T-helper 2 cell (primary cell): ENCODE measurements at regions not wholly inside any gene's neighbourhood (a gene's known extent, or its start where the extent isn't known, plus 50 kb on each side); places are given as distances from the start of the nearest gene placed in this dataset.
"Not testable (repeated sequence)": the region's sequence is repeated elsewhere in the genome, so short reads cannot be mapped to it uniquely, and the experiment has no call there.

ENCODE experiments used
- DNase-seq, 5 experiments: peaks; one replicate each; pipeline versions ENCODE4 v3.0.0 to v3.0.0-alpha.2; 2012 to 2022

DNA sequence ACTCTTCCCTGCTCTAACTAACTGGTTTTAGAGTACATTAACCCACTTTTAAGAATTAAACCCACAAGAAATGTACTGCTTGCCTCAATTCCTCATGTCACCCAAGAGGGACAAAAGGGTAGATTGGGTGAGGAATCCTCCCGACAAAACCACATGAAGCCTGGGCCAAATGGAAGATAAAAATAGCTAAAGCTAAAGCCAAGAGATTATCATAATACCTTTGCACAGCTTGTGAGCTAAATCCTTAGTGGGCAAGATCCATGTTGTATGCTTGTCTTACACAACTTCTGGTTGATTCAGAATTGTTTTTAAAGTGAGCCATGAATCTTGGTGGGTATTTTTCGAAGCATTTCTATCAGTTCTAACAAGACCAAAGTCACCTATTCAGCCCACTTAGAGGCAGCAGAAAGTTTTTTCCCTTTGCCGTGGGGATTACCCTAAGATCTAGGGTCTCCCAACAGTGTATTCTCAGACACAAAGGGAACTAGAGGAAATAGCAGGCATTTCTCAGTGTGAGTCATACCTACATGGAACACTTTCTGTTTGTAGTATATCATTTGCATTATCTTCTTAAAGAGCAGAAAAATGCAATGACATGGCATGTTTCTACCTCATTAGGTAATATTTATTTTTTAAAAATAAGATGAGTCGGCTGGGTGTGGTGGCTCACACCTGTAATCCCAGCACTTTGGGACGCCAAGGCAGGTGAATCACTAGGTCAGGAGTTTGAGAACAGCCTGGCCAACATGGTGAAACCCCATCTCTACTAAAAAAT, 616.6 kb downstream of the KCNH5 start:
- DNase-seq, result no peak

GRCh38 chr14:62429683-62430082, 615.6 kb downstream of the KCNH5 start:
- DNase-seq, result no peak

DNA sequence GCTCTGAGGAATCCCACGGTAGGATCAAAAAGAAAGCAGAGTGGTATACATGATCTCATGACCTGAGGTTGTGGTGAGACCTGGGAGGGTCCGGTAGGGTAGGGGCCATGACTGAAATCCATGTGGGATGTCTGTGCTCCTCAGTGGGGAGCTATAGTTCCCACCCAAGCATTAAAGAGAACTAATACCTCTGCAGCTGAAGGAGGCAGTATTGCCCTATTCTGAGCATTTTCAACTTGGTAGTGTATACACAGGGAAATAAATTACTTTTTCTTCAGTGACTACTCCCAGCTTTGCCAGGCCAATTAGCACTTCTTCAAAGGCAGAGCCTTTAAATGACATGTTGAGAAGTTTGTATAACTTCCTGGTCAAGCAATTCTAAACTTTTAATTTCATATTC, 613.8 kb downstream of the KCNH5 start:
- DNase-seq, result no peak

- no peak for DNase-seq
These were observed 612.3 kb downstream of the KCNH5 start for GRCh38 chr14:62432955-62433354.

DNA sequence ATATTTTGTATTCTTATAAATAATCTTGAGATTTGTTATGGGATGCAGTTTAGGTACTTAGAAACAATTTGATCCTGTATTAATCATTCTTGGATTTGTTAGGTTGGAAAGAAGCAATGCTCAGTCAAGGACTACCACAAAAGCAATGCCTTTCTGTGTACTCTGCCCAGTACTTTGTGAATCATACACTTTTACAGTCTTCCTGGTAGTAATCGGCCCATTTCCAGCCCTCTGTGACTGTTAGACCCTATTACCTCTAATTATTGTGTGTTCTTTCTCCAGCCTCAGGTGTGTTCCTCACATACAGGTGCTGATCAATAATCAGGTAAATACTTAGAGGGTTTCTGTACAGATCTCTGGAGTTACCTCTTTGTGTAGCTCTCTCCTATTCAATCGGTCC, 609.0 kb downstream of the KCNH5 start:
- no peak for DNase-seq

DNA sequence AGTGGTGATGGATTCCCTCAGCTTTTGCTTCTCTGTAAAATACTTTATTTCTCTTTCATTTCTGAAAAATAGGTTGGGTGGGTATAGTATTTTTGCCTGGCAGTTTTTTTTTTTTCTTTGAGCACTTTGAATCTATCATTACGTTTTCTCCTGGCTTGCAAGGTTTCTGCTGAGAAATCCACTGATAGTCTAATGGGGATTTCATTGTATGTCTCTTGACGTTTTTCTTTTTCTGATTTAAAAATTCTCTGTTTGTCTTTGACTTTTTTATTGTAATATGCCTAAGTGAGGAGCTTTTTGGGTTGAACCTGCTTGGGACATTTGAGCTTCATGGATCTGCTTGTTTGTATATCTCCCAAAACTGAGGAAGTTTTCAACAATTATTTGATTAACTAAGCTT, 606.0 kb downstream of the KCNH5 start:
- DNase-seq, result no peak

GRCh38 chr14:62443796-62444195, 601.5 kb downstream of the KCNH5 start:
- DNase-seq, result no peak

DNA sequence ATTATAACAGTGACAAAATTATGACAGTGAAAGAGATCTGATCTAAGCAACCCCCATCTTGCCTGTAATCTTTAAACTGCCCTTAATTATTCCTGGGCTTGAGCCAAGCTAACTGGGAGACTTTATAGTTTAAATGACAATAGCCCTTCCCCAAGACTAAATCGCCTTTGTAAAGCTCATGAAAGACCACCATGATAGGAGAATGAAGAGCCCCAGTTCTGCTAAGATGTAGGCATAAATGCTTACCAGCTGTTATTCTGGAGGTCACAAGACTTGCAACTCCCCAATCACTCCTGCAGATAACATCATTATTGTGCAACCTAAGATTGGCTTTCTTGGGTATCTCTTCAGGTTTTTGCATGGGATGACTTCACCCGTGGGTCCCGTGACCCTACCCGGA, 599.7 kb downstream of the KCNH5 start:
- no peak for DNase-seq

DNA sequence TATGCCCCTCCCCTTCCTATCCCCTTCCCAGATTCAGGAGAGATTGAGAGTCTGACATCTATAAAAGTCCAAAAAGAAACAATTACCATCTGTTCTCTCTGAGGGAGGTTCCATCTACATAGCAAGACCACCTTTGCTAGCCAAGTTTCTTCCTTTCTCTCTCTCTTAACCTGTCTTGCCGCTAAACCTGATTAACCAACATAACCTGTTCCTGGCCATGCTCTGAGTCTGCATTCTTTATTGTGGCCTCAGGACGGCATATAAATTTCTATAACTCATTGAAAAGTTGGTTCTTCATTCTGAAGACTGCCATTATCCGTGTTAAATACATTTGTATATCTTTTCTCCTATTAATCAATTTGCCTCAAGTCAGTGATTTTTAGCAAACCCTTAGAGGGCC, 594.0 kb downstream of the KCNH5 start:
- no peak for DNase-seq

GRCh38 chr14:62453226-62453625, 592.0 kb downstream of the KCNH5 start:
- DNase-seq, result no peak

DNA sequence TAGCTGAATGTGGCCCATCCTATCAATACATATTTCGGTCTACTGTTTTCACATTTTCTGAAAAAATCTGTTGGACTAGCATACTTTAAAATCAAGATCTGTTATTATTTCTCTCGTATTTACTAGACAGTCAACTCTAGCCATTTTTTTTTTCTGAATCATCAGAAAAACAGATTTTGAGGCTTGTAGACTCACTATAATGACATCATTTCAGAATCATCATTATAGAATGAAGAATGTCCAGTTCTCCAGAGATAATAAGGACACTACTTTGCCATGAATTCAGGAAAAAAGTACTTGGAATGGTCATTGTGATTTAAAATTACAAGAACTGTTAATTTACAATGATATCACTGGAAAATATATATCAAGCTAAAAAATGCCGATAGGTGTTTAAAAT, 589.8 kb downstream of the KCNH5 start:
- DNase-seq, result no peak

- no peak for DNase-seq
These were observed 582.3 kb downstream of the KCNH5 start for GRCh38 chr14:62462988-62463387.

- no peak for DNase-seq
These were observed 576.3 kb downstream of the KCNH5 start for GRCh38 chr14:62468946-62469345.

DNA sequence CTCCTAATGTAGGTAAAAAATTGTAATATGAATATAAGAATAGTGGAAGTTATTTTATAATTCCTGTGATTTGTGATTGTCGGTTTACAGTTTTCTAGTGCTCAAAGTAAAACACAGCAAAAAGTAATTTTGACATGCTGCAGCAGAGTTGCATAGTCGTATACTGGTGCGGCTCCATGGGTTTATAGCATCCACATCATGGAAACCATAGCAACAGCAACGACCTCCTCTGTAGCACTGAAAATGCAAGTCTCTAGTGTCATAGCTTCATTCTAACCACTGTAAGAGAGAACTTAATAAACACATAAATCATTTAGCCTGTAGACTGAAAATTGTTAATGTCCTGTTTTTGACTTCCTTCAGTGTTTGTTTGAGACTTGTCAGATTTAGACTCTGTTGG, 574.3 kb downstream of the KCNH5 start:
- DNase-seq, result no peak

- DNase-seq, result no peak
These were observed 554.1 kb downstream of the KCNH5 start for GRCh38 chr14:62491146-62491545.

DNA sequence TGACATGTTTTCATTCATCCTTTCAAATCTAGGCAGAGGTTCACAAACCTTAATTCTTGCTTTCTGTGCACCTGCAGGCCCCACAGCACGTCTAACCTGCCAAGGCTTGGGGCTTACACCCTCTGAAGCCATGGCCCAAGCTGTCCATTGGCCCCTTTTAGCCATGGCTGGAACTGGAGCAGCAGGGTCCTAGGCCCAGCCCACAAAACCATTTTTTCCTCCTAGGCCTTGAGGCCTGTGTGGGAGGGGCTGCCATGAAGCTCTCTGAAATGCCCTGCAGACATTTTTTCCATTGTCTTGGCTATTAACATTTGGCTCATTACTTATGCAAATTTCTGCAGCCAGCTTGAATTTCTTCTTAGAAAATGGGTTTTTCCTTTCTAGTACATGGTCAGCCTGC, 547.5 kb downstream of the KCNH5 start:
- DNase-seq, result no peak

GRCh38 chr14:62501021-62501750, 544.1 kb downstream of the KCNH5 start:
- no peak for DNase-seq

DNA sequence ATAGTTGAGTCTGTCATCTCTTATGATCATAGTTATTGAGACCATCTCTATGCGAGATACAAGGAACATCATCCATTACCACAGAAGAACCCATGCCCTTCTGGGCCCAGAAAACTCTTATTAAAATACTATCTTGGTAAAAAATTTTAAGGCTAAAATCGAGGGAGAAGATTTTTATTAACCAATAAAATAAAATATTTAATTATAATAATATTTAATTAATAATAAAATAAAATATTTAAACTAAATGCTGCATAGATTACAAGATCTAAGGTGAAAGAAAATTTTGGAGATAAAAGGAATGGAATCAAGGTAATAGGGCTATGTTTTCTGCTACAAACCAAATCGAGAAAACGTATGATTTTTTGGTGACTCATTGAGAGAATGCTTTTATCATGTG, 540.2 kb downstream of the KCNH5 start:
- no peak for DNase-seq

- DNase-seq, result not testable (repeated sequence)
These were observed 523.9 kb downstream of the KCNH5 start for GRCh38 chr14:62521309-62521708.

- DNase-seq, result no peak
These were observed 517.0 kb downstream of the KCNH5 start for GRCh38 chr14:62528296-62528695.

GRCh38 chr14:62532181-62532580, 513.1 kb downstream of the KCNH5 start:
- DNase-seq, result no peak

GRCh38 chr14:62546862-62547474, 498.3 kb downstream of the KCNH5 start:
- DNase-seq, result no peak

DNA sequence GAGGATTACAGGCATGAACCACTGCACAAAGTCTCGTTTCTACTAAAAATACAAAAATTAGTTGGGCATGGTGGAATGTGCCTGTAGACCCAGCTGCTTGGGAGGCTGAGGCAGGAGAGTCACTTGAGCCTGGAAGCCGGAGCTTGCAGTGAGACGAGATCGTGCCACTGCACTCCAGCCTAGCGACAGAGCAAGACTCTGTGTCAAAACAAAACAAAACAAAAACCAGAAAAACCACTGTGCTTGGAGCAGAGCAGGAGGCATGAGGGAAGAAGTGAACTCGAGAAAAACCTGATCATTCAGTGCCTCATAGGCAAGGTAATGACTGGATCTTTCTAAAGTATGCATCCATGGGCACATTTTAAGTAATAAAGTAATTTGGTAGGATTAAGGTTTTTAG, 487.8 kb downstream of the KCNH5 start:
- no peak for DNase-seq

DNA sequence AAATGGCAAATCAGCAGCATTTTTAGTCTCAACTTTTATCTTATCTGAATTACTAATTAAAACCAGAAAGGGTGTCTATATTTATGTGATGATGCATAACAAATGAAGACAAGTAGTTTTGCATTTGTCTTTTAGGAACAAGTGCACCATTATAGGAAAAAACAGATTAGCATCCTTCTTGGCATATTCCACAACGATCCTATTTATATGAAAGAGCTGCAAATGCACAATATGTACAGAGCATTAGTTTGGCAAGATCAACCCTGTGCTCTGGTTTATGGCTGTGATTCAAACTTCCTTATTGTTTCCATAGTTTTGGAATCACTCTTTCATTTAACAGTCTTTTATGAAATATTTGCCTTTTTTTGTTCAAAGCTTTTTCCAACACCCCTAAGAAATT, 486.8 kb downstream of the KCNH5 start:
- no peak for DNase-seq
